HG02870 (cell line): ENCODE measurements at regions not wholly inside any gene's neighbourhood (a gene's known extent, or its start where the extent isn't known, plus 50 kb on each side); places are given as distances from the start of the nearest gene placed in this dataset.
"Not testable (repeated sequence)": the region's sequence is repeated elsewhere in the genome, so short reads cannot be mapped to it uniquely, and the experiment has no call there.

ENCODE experiments used
- ATAC-seq: cut with Tn5 transposase; IDR thresholded peaks from one replicate; pipeline ENCODE4 v1.9.1; 2021; ENCODE audit warnings: mild to moderate bottlenecking, moderate library complexity; ENCODE audit not compliant: unreplicated experiment

DNA sequence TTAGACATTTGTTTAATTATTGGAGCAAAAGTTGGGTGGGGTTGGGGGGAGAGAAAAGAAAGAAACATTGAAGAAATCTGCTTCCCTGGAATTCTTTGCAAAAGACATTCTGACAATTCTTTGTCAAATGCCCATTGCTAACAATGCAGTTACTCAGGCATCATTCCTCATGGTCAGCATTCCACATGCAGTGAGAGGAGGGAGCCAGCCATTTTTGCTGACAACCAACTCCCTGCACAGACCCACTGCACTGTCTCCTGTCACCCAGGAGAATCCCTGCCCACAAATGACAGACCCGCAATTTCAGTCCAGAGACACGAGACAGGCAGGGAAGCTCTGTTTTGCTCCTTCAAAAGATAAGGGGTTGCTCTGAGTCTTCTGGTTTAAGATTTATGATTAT, 985.1 kb upstream of the SLIT2 start:
- no peak for ATAC-seq

DNA sequence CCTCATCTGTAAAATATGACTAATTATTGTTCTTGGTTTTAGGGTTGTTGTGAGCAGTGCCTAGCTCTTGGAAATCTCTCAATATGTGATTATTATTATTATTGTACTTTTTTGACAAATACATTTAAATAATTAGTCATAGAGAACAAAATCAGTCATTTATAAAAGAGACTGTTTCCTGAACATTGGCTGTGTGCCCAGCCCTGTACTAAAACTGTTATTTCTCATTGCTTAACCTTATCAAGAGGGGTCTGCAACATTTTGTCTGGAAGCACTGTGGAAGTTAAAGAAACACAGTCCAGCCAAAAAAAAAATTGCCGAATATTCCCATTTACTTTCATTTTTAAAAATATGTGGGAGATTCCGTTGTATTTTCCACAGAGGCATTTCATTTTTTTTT, 989.2 kb upstream of the SLIT2 start:
- ATAC-seq, result no peak

DNA sequence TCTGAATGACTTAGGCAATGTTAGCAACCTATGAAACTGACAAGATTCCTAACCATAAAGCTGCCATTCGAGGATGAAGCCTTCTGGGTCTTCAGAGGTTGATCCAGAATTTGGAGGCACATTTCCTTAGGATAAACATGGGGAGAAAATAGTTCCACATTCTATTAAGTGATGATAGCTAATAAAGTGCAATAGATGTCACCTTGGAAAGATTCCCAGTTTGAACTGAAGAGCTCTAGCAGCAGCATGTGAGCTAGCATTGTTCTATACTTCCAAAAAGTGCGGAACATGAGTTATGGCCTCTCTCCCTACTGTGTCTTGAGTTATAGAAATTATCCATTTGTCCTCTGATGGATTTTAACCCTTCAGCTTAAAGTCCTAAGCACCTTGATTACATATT, 991.4 kb upstream of the SLIT2 start:
- ATAC-seq, result no peak

DNA sequence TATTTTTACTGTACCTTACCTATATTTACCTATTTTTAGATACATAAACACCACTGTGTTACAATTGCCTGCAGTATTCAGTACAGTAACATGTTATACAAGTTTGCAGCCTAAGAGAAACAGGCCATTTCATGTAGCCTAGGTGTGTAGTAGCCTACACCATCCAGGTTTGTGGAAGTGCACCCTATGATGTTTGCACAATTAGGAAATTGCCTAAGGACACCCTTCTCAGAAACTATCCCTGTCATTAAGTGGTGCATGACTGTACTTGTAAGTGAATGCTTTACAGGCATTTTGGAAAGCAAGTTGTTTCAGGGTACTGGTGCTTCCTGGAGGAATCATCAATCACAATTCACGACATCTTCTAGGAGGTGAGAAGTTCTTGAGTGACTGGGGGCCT, 991.8 kb upstream of the SLIT2 start:
- ATAC-seq, result no peak

DNA sequence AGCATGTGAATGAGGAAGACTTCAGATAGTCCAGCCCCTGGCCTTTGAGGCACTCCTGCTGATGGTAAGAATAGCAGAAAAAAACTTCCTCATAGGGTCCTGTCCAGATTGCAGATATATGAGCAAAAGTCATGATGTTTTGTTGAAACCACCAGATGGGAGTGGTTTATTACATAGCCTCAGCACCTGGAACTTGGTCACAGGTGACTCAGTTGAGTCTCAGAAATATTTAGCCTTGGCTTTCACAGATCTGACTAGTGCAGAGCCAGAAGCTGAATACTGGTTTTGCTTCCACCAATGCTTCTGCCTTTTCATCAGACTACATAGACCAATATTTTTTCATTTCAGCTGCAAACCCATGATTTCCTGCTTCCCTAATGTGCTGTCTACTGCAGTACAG, 994.9 kb upstream of the SLIT2 start:
- ATAC-seq, result no peak

DNA sequence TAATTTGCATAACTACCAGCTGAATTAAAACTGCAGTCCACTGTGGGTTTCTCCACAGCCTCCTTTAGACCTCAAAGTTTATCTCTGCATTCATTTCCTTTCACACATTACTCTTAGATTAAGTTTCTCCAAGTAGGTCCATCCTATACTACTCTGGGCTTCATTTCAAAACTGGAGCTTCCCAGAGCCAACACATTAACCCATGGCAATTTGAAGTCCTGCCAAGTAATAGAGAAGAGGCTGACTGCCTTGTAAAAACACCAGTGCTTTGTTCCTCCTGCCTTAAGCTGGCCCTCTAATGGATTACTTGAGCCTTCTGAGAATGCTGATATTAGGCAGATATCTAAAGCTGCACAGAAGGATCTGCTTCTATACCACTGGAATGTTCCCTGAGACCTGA, 997.2 kb upstream of the SLIT2 start:
- ATAC-seq, result no peak

DNA sequence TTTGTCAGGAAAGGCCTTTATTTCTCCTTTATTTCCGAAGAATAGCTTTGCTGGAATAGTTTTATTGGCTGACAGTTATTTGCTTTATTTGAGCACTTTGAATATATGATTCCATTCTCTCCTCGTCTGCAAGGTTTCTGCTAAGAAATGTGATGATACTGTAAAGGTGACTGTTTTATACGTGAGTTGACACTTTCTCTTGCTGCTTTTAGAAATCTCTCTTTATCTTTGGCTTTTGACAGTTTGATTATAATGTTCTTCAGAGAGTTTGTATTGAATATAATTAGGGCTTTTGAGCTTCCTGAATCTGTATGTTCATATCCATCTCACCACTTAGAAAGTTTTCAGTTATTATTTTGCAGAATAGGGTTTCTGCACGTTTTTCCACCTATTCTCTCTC, 1003.7 kb upstream of the SLIT2 start:
- no peak for ATAC-seq

DNA sequence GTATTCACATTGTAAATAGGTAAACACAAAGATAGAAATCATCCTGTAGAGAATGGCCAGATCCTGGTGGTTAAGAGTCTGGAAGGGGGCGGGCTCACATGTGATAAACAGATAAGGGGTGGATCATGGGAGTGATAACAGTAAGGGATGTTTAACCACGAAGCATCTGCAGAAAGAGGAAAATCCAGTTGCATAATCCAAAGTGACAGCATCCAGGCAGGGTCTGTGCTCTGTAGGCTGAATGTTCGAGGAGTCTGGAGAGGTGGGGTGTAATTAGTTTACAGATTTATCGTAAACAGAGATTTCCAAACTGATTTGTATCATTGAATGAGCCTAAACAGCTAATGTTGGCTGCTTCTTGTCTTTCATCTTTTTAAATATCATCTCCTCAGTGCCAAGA, 1009.8 kb upstream of the SLIT2 start:
- ATAC-seq, result no peak

DNA sequence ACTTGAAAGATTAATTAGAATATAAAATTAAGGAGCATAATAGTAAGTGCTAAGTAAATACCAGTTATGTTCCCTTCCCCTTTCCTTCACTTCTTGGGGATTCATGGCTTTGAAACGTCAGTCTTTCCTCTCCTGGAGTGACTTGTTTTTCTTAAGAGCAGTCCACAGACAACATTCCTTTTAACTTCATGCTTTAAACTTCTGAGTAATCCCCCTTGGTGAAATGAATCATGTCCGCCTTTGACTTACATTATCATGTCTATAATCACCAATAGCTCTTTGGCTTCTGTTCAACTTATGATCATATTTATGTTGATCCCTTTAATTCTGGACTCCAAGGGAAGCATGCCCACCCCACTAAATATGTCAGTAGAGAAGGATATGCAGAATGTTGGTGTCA, 1012.1 kb upstream of the SLIT2 start:
- no peak for ATAC-seq

DNA sequence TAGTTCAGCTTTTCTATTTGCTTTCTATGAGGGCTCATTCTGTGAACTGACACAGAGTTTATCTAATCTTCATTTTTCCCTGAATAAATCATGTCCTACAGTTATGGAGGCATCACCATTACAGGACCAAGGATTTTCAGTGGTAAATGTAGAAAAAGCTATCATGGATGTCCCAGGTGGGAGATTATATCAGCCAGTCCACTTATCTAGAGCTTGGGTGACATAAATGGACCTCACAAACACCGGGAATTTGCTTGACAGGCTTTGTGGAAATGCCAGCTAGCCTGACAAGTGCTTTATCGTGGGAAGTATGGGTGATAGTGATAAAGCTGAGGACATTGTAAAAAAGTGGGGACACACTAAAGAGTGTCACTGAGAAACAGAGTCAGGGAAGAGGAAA, 1015.2 kb upstream of the SLIT2 start:
- ATAC-seq, result no peak

DNA sequence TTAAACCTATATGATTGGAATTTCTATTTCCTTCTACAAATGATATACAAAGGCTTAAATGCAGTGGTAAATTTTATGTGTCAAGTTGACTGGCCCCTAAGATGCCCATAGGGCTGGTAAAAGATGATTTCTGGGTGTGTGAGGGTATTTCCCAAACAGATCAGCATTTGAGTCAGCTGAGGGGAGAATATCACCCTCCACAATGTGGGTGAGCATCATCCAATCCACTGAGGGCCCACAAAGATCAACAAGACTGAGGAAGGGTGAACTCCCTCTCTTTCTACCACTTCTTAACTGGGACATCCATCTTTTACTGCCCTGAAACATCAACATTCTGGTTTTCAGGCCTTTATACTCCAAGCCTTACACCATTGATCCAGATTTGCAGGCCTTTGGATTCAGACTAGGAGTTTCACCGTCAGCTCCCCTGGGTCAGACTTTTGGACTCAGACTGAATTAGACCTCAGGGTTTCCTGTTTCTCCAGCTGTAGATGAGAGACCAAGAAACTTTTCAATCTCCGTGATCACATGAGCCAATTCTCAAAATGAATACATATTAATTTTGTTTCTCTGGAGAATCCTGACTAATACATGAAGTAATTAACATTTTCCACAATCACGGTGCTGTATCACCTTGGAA, 1020.7 kb upstream of the SLIT2 start:
- ATAC-seq, result no peak

DNA sequence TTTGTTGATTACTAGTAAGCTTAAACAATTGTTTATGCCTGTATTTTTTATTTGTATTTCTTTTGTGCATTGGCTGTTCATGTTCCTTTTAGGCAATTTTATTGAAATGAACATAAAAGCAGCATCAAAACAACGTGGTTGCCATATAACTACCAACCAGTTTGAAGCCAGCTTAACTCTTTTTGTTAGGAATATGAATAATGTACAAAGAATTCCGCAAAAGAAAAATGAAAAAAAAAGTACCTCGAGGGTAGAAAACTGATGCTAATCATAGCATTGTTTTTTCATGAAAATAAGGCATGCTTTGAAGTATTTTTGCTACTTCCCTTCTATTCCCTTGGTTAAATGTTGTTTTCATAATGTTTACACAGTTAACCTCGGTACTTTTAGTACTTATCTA, 1024.0 kb upstream of the SLIT2 start:
- ATAC-seq, result no peak

DNA sequence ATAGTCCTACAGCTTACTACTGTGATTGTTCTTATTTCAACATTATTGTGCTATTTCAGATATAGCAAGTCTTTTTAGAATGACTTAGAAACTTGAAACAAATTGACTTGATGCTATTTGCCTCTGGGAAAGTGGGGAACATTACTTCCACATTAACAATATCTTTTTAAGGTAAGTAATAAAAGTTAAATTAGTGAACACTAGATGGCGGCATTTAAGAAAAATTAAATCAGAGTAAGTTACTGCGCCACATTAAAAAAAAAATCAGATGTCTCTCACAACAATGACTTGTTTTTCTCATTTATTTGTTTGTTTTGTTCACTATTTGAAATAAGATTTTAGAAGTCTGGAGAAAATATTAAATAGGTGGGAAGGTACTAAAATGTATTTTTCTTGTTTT, 1026.9 kb upstream of the SLIT2 start:
- no peak for ATAC-seq

DNA sequence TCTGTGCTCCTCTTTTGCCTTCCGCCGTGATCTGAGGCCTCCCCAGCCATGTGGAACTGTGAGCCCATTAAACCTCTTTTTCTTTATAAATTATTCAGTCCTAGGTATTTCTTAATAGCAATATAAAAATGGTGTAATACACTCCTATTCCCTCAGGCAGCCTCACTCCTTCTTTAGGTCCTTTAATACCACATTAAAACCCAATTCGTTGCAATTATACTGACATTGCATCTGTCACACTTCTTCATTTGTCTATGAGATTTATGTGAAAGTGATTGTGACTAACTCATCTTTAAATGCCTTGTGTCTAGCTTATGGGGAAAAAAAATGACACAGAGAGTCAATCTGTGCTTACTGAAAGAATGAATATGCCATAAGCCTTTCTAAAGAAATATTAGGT, 1035.2 kb upstream of the SLIT2 start:
- no peak for ATAC-seq

DNA sequence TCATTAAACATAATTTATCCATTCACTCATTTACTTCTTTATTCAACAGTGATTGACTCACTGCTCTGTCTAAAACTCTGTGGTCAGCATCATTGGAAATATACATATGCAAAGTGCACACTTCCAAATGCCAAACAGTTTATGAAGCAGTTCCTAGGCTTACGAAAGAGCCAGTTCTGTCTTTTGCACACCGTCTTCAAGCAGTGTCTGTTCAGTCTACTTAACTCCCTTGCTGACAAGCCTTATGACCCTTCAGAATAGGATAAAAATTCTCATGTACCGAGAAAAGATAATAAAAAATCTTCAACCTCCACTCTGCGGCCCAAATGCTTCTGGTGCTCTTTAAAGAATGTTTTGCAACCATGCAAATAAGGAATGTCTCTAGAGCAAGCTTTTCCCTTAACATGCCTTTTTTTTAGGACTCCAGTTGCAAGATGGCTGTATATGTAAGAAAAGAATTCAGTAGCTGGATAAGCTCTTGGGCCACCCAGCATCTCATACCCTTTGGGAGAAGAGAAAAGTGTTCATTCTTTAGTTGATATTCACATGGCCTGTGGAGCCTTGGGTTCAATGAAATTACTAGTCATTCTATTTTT, 1037.0 kb upstream of the SLIT2 start:
- ATAC-seq, result no peak

DNA sequence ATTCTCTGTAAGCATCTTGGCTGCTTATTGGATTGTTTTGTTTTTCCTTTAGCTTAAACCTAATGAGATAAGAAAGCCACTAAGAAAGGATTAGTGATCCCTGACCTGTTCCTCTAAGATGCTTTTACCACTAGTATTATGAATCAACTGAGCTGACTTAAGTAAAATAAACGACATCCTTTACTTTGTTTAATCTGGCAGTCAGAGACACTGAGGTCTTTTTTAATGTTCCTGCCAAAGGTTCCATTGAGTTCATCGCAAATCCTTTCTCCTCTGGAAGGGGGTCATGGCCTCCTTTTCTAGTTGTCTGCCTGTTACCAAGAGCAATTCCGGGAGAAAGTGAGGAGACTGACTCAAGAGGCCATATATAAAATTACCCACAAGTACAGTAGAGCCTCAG, 1038.3 kb upstream of the SLIT2 start:
- ATAC-seq, result no peak

DNA sequence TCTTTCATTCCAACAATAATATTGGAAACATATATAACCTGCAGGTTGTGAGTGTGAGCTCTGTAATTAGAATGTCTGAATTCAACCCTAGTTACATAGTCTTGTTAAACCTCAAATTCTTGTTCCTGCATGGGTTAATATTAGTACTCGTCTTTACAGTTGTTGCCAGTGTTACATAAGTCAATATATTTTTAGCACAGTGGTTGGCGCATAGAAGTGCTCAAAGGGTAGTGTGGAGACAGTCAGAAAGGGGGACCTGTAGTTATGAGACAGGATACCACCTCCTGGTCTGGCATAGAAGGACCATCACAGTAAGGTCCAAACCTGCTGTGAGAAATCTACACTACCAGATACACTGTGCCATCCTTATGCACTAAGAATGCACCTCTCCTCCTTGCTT, 1045.9 kb upstream of the SLIT2 start:
- ATAC-seq, result no peak

DNA sequence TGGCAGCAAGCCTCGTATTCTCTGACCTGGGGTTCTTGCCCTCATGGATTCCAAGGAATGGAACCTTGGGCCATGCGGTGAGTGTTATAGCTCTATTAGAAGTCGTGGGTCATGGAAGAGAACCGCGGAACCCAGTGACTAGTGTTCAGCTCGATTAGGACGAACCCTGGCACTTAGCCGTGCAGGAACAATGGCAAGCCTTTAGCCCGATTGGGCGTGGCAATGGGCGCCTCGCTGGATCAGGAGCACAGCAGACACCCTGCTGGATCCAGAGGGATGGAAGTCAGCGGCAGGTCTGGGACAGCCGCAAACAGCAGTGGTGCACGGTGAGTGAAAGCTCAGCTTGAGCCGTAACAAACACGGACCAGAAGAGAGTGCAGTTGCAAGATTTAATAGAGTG, 1053.9 kb upstream of the SLIT2 start:
- ATAC-seq, result not testable (repeated sequence)

DNA sequence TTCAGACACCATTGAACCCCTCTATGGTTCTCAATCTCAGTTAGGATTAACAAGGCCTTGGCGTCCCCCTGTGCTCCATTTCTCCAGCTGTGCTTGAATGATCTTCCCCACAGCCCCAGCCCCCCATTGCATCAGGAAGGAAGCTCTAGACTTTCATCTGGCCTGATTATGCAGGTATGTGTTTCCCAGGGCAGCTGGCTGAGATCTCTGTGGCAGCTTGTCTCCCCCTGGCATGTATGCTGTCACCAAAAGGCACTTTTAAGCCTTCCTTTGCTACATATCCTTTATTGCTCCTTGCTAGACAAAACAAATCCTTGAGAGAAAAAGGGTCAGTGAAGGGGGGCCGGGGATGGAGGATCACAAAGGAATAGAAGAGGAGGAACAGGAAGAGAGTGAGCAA, 1056.0 kb upstream of the SLIT2 start:
- ATAC-seq, result no peak

DNA sequence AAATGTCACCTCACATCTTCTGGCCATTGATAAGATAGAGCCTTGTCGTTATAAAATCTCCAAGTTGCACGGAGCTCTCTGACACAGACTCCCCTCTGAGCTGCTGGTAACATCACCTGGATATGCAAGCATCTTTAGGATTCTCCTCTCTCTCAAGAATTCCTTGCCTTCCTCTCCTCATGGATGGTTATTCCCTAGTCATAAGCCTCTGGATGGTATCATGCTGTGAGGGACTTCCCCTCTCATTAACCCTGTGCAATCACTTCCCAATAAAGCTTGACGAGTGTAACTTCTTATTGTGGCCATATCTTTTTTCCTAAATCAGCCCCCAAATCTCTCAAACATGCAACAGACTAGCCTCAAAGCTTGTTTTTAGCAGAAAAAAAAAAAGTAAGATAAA, 1057.0 kb upstream of the SLIT2 start:
- ATAC-seq, result no peak

DNA sequence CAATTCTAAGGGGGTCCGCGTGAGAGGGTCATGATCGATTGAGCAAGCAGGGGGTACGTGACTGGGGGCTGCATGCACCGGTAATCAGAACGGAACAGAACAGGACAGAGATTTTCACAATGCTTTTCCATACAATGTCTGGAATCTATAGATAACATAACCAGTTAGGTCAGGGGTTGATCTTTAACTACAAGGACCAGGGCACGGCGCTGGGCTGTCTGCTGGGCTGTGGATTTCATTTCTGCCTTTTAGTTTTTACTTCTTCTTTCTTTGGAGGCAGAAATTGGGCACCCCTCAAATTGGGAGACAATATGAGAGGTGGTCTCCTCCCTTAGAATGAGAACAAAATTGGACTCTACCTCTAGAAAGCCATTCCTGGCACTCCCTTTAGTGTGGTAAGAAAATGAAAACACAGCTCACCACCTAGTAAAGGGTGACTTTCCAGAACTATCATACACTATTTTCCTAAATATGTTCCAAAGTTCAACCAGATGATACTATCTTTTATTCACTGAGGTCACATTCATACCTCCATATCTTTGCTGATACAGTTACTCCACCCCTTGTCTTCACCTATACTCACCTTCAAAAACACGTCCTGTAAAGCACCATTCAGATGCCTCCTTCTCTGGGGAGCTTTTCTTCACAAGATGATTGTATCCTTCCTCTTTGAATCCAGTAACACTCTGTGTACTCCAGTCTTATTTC, 1058.3 kb upstream of the SLIT2 start:
- ATAC-seq, result no peak

DNA sequence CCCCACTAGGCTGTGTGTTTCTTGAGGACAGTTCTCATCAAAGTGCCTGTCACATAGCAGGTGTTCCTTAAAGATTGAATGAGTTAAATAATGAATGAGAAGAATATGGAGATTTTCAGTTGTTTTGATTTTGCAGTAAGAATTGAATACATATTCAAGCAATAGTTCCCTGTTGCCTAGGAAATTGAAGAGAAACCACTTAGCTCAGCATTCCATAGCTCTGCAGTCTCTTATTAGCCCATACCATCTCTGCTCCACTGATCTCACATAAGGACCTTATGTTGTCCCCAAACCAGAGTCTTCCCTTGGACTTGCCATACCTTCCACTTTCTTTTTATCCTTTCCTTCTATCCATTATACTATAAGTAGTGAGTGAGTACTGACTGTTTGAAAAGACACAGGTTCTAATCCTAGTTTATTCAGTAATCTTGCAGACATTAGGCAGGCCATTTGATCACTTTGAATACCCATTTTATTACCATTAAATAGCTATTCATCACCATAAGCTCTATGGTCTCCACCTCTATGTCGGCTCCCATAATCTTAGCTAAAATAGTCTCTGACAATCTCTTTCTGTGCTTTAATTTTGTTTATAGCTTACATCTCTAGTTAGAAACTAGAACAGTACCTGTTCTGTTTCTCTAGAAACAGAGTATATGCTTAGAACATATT, 1059.6 kb upstream of the SLIT2 start:
- no peak for ATAC-seq
